ENCODE measurements at regions not wholly inside any gene's neighbourhood (a gene's known extent, or its start where the extent isn't known, plus 50 kb on each side); places are given as distances from the start of the nearest gene placed in this dataset.

- Histone ChIP-seq H3K4me1 (ENCODE audit: insufficient read depth) (no peaks in the 10 kb centered on the region), H3K36me3 (replicated peaks; ENCODE audit: insufficient read depth, low read depth) (no peaks in the 10 kb centered on the region), H4K20me1 (ENCODE audit: insufficient read depth, poor library complexity, severe bottlenecking) (no peaks in the 10 kb centered on the region), H3K27me3 (no peaks in the 10 kb centered on the region), H3K4me2 (no peak overlapping the region), H2AFZ (no peak overlapping the region), H3K9me2 (replicated peaks; ENCODE audit: insufficient read depth) (no peaks in the 10 kb centered on the region), H3K27ac (no peak overlapping the region), H3K4me3 (no peak overlapping the region), H3K79me2 (no peaks in the 10 kb centered on the region), H3K9me3 (ENCODE audit: low read depth) (no peaks in the 10 kb centered on the region)
- no peak for DNase-seq (ENCODE audit: low spot score)
- 94% methylated on average over 3 of the region's 3 CpGs for WGBS (ENCODE audit: low lambda C conversion rate, missing lambda C conversion rate)
- no peak for TF ChIP-seq EZH2phosphoT487 (IDR thresholded peaks at IDR 0.05; ENCODE audit: low read depth, severe bottlenecking, unreplicated experiment)
- no peak for TF ChIP-seq CTCF (IDR thresholded peaks at IDR 0.05; ENCODE audit: poor library complexity)
- no peak for TF ChIP-seq EZH2 (IDR thresholded peaks at IDR 0.05; ENCODE audit: borderline replicate concordance)
Measured at GRCh38 chr3:31176045-31176444, 281.6 kb upstream of the GADL1 start.

GRCh38 chr3:31178467-31178866 lies 284.0 kb upstream of the GADL1 start:
- no peak overlapping the region for H2AFZ ChIP-seq
- TF ChIP-seq CTCF (IDR thresholded peaks at IDR 0.05; ENCODE audit: poor library complexity) (no peak), EZH2 (IDR thresholded peaks at IDR 0.05; ENCODE audit: borderline replicate concordance) (no peak), EZH2phosphoT487 (IDR thresholded peaks at IDR 0.05; ENCODE audit: low read depth, severe bottlenecking, unreplicated experiment) (no peak)
- no peaks in the 10 kb centered on the region for H3K4me1 ChIP-seq (ENCODE audit: insufficient read depth)
- H3K36me3 ChIP-seq (replicated peaks; ENCODE audit: insufficient read depth, low read depth) = no peaks in the 10 kb centered on the region
- H4K20me1 ChIP-seq (ENCODE audit: insufficient read depth, poor library complexity, severe bottlenecking) = no peaks in the 10 kb centered on the region
- H3K4me3 ChIP-seq = no peak overlapping the region
- H3K9me3 ChIP-seq (ENCODE audit: low read depth) = no peaks in the 10 kb centered on the region
- no peaks in the 10 kb centered on the region for H3K27me3 ChIP-seq
- 72% methylated on average over 4 of the region's 4 CpGs for WGBS (ENCODE audit: low lambda C conversion rate, missing lambda C conversion rate)
- H3K27ac ChIP-seq = no peak overlapping the region
- H3K79me2 ChIP-seq = no peaks in the 10 kb centered on the region
- H3K9me2 ChIP-seq (replicated peaks; ENCODE audit: insufficient read depth) = no peaks in the 10 kb centered on the region
- no peak overlapping the region for H3K4me2 ChIP-seq
- DNase-seq (ENCODE audit: low spot score) = no peak

GRCh38 chr3:31179768-31180167 lies 285.3 kb upstream of the GADL1 start:
- DNase-seq (ENCODE audit: low spot score) = no peak
- Histone ChIP-seq H3K36me3 (replicated peaks; ENCODE audit: insufficient read depth, low read depth) (no peaks in the 10 kb centered on the region), H2AFZ (no peak overlapping the region), H3K4me2 (no peak overlapping the region), H3K9me3 (ENCODE audit: low read depth) (no peaks in the 10 kb centered on the region), H3K27me3 (no peaks in the 10 kb centered on the region), H4K20me1 (ENCODE audit: insufficient read depth, poor library complexity, severe bottlenecking) (no peaks in the 10 kb centered on the region), H3K9me2 (replicated peaks; ENCODE audit: insufficient read depth) (no peaks in the 10 kb centered on the region), H3K27ac (no peak overlapping the region), H3K4me3 (no peak overlapping the region), H3K79me2 (no peaks in the 10 kb centered on the region), H3K4me1 (ENCODE audit: insufficient read depth) (no peaks in the 10 kb centered on the region)
- WGBS (ENCODE audit: low lambda C conversion rate, missing lambda C conversion rate) = 89% methylated on average over 3 of the region's 3 CpGs
- no peak for TF ChIP-seq EZH2phosphoT487 (IDR thresholded peaks at IDR 0.05; ENCODE audit: low read depth, severe bottlenecking, unreplicated experiment)

- Histone ChIP-seq H3K4me2 (no peak overlapping the region), H3K9me2 (replicated peaks; ENCODE audit: insufficient read depth) (no peaks in the 10 kb centered on the region), H3K27me3 (no peaks in the 10 kb centered on the region), H3K36me3 (replicated peaks; ENCODE audit: insufficient read depth, low read depth) (no peaks in the 10 kb centered on the region), H4K20me1 (ENCODE audit: insufficient read depth, poor library complexity, severe bottlenecking) (no peaks in the 10 kb centered on the region), H3K4me3 (no peak overlapping the region), H3K4me1 (ENCODE audit: insufficient read depth) (no peaks in the 10 kb centered on the region), H3K27ac (no peak overlapping the region), H3K79me2 (no peaks in the 10 kb centered on the region), H2AFZ (no peak overlapping the region), H3K9me3 (ENCODE audit: low read depth) (no peaks in the 10 kb centered on the region)
- WGBS (ENCODE audit: low lambda C conversion rate, missing lambda C conversion rate) = 36% methylated on average over 1 of the region's 1 CpG
- no peak for DNase-seq (ENCODE audit: low spot score)
- no peak for TF ChIP-seq CTCF (IDR thresholded peaks at IDR 0.05; ENCODE audit: poor library complexity)
Measured at GRCh38 chr3:31180274-31180673, 285.8 kb upstream of the GADL1 start.
